Thymus (tissue), 11 donors: ENCODE measurements at regions not wholly inside any gene's neighbourhood (a gene's known extent, or its start where the extent isn't known, plus 50 kb on each side); places are given as distances from the start of the nearest gene placed in this dataset.

Experiments
- DNase-seq, 9 donors: peaks; one replicate each; pipeline ENCODE4 v3.0.0-alpha.2; 2013; ENCODE audit warnings: low spot score in 9 of 9, low read depth in 6 of 9, missing footprints in 1 of 9
- H3K27ac ChIP-seq, 2 donors: one replicate each; pipeline ENCODE4 v1.5.1; 2013; ENCODE audit warnings: control low read depth in 1 of 2, low read depth in 1 of 2, low read length in 1 of 2, mild to moderate bottlenecking in 1 of 2, moderate library complexity in 1 of 2
- H3K27me3 ChIP-seq, 2 donors: one replicate each; pipeline ENCODE4 v1.5.1; 2013; ENCODE audit warnings: low read length in 1 of 2; ENCODE audit not compliant: control insufficient read depth in 2 of 2, insufficient read depth in 1 of 2
- H3K36me3 ChIP-seq, 2 donors: one replicate each; pipeline ENCODE4 v1.5.1; 2013; ENCODE audit warnings: low read length in 1 of 2, mild to moderate bottlenecking in 1 of 2, moderate library complexity in 1 of 2; ENCODE audit not compliant: control insufficient read depth in 2 of 2, insufficient read depth in 2 of 2
- H3K4me1 ChIP-seq, 2 donors: one replicate each; pipeline ENCODE4 v1.5.1; 2013; ENCODE audit warnings: low read length in 2 of 2; ENCODE audit not compliant: control insufficient read depth in 2 of 2, insufficient read depth in 2 of 2
- H3K4me3 ChIP-seq, 2 donors: one replicate each; pipeline ENCODE4 v1.5.1; 2013; ENCODE audit warnings: low read length in 2 of 2, control low read depth in 1 of 2, mild to moderate bottlenecking in 1 of 2
- H3K9me3 ChIP-seq, 2 donors: one replicate each; pipeline ENCODE4 v1.5.1; 2013; ENCODE audit warnings: low read length in 1 of 2, mild to moderate bottlenecking in 1 of 2; ENCODE audit not compliant: control insufficient read depth in 2 of 2, insufficient read depth in 1 of 2
- WGBS: extraction: QIAGEN DNeasy Blood & Tissue Kit; methylation state at CpG from one replicate; pipeline ENCODE4 v1.1.7; 2013; 5-methylcytosine and 5-hydroxymethylcytosine counted together
- donor health status: healthy.

DNA sequence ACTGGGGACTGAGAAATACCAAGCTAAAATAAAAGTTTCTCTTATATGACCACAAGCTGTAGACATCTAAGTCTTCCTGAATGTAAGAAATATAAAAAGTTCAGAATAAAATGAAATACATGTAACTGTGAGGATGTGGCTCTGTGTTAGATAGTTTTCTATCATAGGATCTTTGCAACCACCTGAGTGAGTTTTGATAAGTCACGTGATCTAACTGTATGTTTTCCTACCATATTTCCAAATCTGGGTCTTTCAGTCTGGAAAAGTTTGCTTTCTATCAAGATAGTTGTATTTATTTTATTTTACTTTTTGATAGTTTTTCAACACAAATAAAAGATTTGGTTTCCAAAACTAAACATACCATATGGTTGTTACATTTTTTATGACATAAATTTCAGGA, 1905.8 kb upstream of the ACO1 start:
- H3K27me3 ChIP-seq = no peaks in the 10 kb centered on the region
- no peak for DNase-seq
- H3K27ac ChIP-seq = no peak overlapping the region
- 91% methylated on average over 1 of the region's 1 CpG for WGBS
- H3K4me3 ChIP-seq = no peak overlapping the region
- H3K9me3 ChIP-seq = no peaks in the 10 kb centered on the region
- H3K4me1 ChIP-seq = no peaks in the 10 kb centered on the region
- no peaks in the 10 kb centered on the region for H3K36me3 ChIP-seq

DNA sequence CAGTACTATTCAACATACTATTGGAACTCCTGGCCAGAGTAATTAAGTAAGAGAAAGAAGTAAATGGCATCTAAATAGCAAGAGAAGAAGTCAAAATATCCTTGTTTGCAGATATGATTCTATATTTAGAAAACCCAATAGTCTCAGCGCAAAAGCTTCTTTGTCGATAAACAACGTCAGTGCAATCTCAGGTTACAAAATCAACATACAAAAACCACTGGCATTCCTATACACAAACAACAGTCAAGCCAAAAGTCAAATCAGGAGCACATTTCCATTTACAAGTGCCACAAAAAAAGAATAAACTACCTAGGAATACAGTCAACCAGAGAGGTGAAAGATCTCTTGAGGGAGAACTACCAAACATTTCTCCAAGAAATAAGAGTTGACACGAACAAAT, 1901.9 kb upstream of the ACO1 start:
- no peaks in the 10 kb centered on the region for H3K27me3 ChIP-seq
- no peaks in the 10 kb centered on the region for H3K9me3 ChIP-seq
- H3K4me3 ChIP-seq = no peak overlapping the region
- 93% methylated on average over 4 of the region's 4 CpGs for WGBS
- no peaks in the 10 kb centered on the region for H3K36me3 ChIP-seq
- DNase-seq = no peak
- no peaks in the 10 kb centered on the region for H3K4me1 ChIP-seq
- H3K27ac ChIP-seq = no peak overlapping the region

DNA sequence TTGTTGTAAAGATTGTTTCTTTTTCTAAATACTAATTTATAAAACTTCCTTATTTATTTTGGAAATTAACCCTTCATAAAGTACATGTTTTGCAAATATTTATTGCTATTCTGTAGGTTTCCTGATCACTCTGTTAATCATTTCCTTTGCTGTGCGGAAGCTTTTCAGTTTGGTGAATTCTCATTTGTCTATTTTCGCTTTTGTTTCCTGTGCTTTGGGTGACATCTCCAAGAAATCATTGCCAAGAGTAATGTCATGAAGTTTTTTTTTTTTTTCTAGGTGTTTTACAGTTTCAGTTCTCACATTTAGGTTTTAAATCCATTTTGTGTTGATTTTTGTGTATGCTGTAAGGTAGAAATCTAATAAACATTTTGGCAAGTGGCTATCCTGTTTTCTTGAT, 1899.8 kb upstream of the ACO1 start:
- Histone ChIP-seq H3K36me3 (no peaks in the 10 kb centered on the region), H3K4me3 (no peak overlapping the region), H3K4me1 (no peaks in the 10 kb centered on the region), H3K27me3 (no peaks in the 10 kb centered on the region), H3K9me3 (no peaks in the 10 kb centered on the region), H3K27ac (no peak overlapping the region)
- DNase-seq = no peak
- 91% methylated on average over 2 of the region's 2 CpGs for WGBS

DNA sequence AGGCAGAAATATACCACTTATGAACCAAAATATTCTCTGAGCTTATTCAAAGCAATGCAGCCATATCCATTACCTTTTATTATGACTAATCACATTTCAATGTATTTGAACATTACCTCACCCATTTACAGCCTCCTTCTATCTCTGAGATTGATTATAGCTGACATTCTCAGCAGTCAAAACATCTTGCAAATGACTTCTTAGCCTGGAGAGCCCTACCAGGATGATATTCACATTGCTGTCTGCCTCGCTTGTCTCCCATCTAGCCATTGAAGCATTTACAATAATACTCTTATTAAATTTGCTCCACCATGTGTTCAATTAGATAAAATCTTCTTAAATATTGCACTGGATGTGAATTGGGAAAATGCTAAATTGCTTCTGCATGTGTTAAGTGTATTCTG, 1879.9 kb upstream of the ACO1 start:
- Histone ChIP-seq H3K36me3 (no peaks in the 10 kb centered on the region), H3K4me3 (no peak overlapping the region), H3K9me3 (no peaks in the 10 kb centered on the region), H3K27ac (no peak overlapping the region), H3K27me3 (no peaks in the 10 kb centered on the region), H3K4me1 (no peaks in the 10 kb centered on the region)
- no peak for DNase-seq
- 77% methylated on average over 1 of the region's 1 CpG for WGBS

DNA sequence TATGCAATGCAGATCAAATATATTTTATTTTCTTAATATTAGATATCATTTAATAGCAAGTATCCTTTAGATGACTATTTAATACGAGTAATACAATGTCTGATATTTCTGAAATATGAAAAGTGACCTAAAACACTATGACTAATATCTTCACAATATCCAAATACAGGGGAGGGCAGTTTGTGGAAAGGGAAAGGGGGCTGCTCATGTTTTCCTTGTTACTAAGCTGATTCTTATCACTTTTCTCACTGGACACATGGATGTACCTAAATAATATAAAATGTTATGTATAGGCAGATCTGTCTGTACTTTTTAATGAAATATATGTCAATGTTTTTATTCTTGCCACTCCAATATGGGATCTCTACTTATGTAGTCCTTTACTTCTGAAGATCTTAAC, 1879.1 kb upstream of the ACO1 start:
- Histone ChIP-seq H3K36me3 (no peaks in the 10 kb centered on the region), H3K4me3 (no peak overlapping the region), H3K4me1 (no peaks in the 10 kb centered on the region), H3K27ac (no peak overlapping the region), H3K9me3 (no peaks in the 10 kb centered on the region), H3K27me3 (no peaks in the 10 kb centered on the region)
- no peak for DNase-seq
- 75% methylated on average over 1 of the region's 1 CpG for WGBS

DNA sequence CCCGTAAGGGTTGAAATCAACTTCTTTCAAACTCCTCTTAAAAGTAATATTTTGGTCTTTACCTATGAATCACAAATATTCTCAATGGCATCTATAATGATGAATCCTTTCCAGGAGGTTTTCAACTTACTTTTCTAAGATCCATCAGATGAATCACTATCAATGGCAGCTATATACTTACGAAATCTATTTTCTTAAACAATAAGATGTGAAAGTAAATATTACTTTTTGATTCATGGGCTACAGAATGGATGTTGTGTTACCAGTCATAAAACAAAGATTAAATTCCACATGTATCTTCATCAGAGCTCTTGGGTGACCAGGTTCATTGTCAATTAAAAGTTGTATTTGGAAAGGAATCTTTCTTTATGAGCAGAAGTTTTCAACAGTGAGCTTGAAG, 1877.7 kb upstream of the ACO1 start:
- no peaks in the 10 kb centered on the region for H3K27me3 ChIP-seq
- 87% methylated on average over 2 of the region's 2 CpGs for WGBS
- no peak overlapping the region for H3K27ac ChIP-seq
- H3K4me3 ChIP-seq = no peak overlapping the region
- no peaks in the 10 kb centered on the region for H3K36me3 ChIP-seq
- no peak for DNase-seq
- no peaks in the 10 kb centered on the region for H3K9me3 ChIP-seq
- no peaks in the 10 kb centered on the region for H3K4me1 ChIP-seq

DNA sequence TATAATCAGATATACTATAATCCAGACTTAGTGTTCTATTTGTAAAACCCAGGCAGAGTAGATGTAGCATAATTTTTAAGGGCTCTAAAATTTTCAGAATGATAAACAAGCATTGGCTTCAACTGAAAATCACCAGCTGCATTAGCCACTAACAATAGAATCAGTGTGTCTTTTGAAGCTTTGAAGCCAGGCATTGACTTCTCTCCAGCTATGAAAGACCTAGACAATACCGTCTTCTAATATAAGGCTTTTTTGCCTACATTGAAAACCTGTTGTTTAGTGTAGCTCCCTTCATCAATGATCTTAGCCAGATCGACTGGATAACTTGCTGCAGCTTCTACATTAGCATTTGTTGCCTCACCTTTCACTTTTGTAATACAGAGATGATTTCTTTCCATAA, 1877.3 kb upstream of the ACO1 start:
- WGBS = 81% methylated on average over 2 of the region's 2 CpGs
- no peak for DNase-seq

DNA sequence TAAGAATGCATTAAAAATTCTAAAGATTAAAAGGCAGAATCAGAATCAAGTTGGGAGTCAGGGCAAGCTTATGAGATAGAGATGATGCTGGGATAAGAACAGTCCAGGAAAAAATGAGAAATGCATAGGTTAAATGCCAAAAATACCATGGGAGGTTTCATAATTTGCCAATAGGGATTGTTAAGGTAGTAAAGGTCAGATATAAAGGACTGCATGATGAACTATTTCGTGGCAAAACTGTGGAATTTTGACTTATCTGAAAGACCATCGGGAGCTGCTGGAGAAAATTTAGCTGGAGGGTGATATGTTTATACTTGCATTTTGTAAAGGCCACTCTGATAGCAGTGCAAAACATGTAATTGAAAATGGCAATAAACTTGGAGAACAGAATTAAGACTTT, 1872.8 kb upstream of the ACO1 start:
- Histone ChIP-seq H3K27me3 (no peaks in the 10 kb centered on the region), H3K4me3 (no peak overlapping the region), H3K9me3 (no peaks in the 10 kb centered on the region), H3K27ac (no peak overlapping the region), H3K4me1 (no peaks in the 10 kb centered on the region), H3K36me3 (no peaks in the 10 kb centered on the region)
- WGBS = 78% methylated on average over 2 of the region's 2 CpGs
- no peak for DNase-seq

More for the DNA sequence above, 1877.3 kb upstream of the ACO1 start:
- no peaks in the 10 kb centered on the region for H3K4me1 ChIP-seq
- H3K27me3 ChIP-seq = no peaks in the 10 kb centered on the region
- H3K4me3 ChIP-seq = no peak overlapping the region
- no peaks in the 10 kb centered on the region for H3K36me3 ChIP-seq
- H3K27ac ChIP-seq = no peak overlapping the region
- H3K9me3 ChIP-seq = no peaks in the 10 kb centered on the region

DNA sequence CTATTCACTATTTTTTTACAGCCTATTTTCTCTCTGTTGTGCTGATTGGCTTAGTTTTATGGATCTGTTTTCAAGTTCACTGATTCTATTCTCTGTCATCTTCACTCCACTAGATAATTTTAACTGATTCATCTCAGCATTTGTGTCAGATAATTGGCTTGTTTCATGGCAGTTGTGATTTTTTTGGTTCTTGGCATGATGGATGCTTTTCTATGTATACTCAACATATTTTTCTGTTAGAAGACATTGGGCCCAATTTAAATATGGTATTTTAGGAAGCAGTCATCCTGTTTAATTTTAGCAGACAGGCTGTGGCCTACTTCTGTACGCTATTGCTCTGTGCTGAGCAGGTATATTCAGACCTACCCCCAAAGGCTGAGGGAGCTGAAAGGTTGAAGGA, 1865.3 kb upstream of the ACO1 start:
- no peaks in the 10 kb centered on the region for H3K36me3 ChIP-seq
- H3K9me3 ChIP-seq = peaks cover 0 to 1% of the 10 kb centered on the region in 2 donors
- H3K27ac ChIP-seq = no peak overlapping the region
- no peak overlapping the region for H3K4me3 ChIP-seq
- WGBS = 89% methylated on average over 1 of the region's 1 CpG
- no peaks in the 10 kb centered on the region for H3K4me1 ChIP-seq
- DNase-seq = no peak
- no peaks in the 10 kb centered on the region for H3K27me3 ChIP-seq

DNA sequence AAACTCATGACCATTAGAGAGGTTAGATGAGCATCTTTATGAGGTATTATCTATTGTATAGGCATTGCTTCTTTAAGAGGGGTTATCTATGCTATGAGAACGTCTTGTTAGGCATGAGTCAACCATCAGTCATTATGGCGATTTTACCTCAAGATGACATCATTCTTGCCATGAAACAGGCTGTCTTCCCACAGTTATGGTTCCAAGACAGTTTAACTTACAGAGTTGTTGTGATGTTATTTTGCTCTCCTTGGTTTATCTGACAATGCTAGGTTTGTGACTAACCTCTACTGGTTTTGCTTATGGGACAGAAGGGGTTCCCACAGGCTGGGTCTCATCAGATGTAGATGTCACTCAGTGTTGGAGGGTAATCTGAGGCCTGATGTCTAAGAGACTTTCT, 1864.7 kb upstream of the ACO1 start:
- H3K4me3 ChIP-seq = no peak overlapping the region
- no peaks in the 10 kb centered on the region for H3K4me1 ChIP-seq
- DNase-seq = no peak
- H3K27ac ChIP-seq = no peak overlapping the region
- no peaks in the 10 kb centered on the region for H3K27me3 ChIP-seq
- peaks cover 0 to 1% of the 10 kb centered on the region in 2 donors for H3K9me3 ChIP-seq
- no peaks in the 10 kb centered on the region for H3K36me3 ChIP-seq
- WGBS = 84% methylated on average over 2 of the region's 2 CpGs
